GM12891 (cell line): ENCODE measurements at regions not wholly inside any gene's neighbourhood (a gene's known extent, or its start where the extent isn't known, plus 50 kb on each side); places are given as distances from the start of the nearest gene placed in this dataset.

Experiments
- POLR2A ChIP-seq: IDR thresholded peaks from 2 replicates; pipeline ENCODE4 v1.6.1; 2011; ENCODE audit warnings: low read depth, low read length, control low read depth
- POLR2AphosphoS5 ChIP-seq: IDR thresholded peaks from 2 replicates; pipeline ENCODE4 v1.6.1; 2011; ENCODE audit warnings: low read depth, low read length, control low read depth
- SPI1 ChIP-seq: IDR thresholded peaks from 2 replicates; pipeline ENCODE4 v1.6.1; 2011; ENCODE audit warnings: low read depth, low read length, control low read depth
- TAF1 ChIP-seq: IDR thresholded peaks from 2 replicates; pipeline ENCODE4 v1.6.1; 2011; ENCODE audit warnings: low read depth, low read length, control low read depth

GRCh38 chr3:153578046-153578445 lies 416.0 kb downstream of the RAP2B start:
- TF ChIP-seq POLR2AphosphoS5 (no peak), POLR2A (no peak), SPI1 (no peak), TAF1 (no peak)
